GM18507 (cell line): ENCODE measurements at regions not wholly inside any gene's neighbourhood (a gene's known extent, or its start where the extent isn't known, plus 50 kb on each side); places are given as distances from the start of the nearest gene placed in this dataset.
"Not testable (repeated sequence)": the region's sequence is repeated elsewhere in the genome, so short reads cannot be mapped to it uniquely, and the experiment has no call there.

Experiments
- DNase-seq: peaks from one replicate; pipeline ENCODE4 v3.0.0; 2011; ENCODE audit warnings: low read depth; ENCODE audit not compliant: insufficient read length; ENCODE audit errors: extremely low spot score
- FAIRE-seq: peaks from 2 replicates; lab custom pipeline; 2011; peaks lifted over from hg19 to GRCh38; lab: Jason Lieb, UNC

DNA sequence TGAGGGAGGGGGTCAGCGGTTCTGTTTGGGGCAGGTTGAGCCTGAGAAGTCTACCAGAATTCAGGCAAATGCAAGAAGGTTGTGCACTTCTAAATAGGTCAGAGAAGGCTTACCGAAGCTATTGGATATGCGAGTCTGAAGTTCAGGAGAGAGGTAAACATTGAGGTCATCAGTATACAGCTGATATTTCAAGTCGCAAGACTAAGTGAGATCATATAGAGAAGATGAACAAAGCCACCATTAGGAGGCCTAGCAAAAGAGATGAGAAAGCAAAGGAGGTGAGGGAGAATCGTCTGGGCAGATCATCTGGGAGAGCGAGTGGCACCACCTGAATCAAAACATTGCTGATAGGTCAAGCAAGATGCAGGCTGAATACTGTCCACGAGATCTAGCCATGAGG is 430.6 kb downstream of the BUD13 start:
- no peak for DNase-seq
- FAIRE-seq = no peak

DNA sequence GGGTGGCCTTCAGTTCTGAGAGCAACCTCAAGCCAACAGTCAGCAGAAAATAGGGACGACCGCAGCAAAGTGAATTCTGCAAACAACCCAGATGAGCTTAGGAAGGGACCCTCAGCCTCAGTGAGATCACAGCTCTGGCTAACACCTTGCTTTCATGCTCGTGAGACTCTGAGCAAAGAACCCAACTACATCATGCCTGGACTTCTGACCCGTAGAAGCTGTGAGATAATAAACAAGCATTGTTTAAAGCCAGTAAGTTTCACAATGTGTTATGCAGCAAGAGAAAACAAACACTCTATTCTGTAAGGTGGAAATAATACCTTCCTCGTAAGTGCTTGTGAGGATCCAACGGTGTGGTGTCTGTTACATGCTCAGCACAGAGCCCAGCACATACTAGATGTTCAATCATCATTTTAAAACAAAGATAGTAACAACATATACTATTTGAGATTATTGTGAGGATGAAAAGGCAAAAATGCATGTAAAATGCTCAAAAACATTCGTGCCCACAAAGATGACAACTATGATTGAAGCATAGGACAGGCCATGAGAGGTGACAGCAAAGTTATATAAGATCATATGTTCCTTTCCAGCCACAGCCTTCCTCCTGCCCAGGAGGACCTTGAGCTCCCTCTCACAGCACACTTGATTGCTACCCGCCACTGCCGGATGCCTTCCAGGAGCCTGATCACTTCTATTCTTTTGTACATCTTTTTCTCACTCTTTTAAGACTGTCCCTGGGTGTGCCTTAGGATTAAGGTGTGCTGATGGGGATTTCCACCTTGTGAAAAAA is 433.3 kb downstream of the BUD13 start:
- FAIRE-seq = no peak
- DNase-seq = no peak

DNA sequence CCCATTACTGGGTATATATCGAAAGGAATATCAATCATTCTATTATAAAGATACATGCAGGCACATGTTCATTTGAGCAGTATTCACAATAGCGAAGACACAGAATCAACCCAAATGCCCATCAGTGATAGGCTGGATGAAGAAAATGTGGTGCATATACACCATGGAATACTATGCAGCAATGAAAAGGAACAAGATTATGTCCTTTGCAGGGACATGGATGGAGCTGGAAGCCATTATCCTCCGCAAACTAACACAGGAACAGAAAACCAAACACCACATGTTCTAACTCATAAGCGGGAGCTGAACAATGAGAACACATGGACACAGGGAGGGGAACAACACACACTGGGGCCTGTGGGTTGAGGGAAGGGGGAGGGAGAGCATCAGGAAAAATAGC is 434.3 kb downstream of the BUD13 start:
- FAIRE-seq, DNase-seq: not testable (repeated sequence)

DNA sequence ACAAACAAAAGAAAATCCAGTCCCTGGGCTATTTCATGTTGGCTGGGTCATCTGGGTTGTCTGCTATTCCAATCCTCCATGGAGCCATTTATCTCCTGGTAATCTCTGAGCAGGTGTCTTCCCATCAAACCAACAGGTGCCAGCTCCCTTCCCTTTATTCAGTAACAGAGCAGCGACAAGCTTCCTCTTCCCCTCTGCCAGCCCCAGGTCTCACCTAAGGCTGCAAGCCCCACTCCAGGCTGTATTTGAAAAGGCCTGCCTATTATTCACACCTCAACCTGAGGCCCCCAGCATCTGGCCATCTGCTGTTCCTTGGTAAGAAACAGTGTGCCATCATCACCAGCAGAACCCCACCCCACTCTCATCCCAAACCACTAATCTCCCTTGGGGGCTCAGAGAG is 436.2 kb downstream of the BUD13 start:
- FAIRE-seq (no peak), DNase-seq (no peak)

DNA sequence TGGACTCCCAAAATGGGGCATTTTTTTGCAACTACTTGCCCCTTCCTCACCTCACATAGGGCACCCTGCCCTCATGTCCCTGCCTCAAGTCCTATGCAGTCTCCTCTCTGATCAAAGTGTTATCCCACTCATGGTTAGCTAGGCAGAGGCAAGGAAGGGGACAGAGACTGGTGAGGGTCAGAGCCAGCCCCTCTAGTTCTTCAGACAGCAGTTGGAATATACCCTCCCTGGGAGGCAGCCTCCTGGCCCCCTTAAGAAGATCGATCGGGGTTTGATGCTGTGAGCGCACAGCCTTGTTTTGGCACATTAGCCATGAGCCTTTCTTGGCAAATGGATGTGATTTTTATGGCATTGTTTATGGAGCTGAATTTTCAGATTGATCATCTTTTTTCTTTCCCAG is 436.9 kb downstream of the BUD13 start:
- no peak for FAIRE-seq

DNA sequence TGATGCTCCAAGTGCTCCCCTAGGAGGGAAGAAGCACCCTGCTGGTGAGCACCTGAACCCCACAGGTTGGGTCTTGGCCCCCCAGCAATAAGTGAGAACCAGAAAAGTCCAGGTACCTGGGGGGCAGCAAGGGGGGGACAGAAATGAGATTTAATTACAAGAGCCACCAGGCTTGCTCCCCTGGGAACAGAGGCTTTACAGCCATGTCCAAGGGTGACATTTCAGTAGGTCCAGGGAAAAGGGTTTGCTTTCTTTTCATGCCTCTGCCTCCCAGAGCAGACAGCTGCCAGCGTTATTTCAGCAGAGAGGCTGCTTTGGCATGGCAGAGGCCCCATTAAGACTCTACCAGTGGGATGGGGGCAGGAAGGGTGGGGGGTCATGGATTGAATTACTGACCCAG is 437.7 kb downstream of the BUD13 start:
- DNase-seq (no peak), FAIRE-seq (no peak)

More for the DNA sequence above, 436.9 kb downstream of the BUD13 start:
- DNase-seq = no peak

DNA sequence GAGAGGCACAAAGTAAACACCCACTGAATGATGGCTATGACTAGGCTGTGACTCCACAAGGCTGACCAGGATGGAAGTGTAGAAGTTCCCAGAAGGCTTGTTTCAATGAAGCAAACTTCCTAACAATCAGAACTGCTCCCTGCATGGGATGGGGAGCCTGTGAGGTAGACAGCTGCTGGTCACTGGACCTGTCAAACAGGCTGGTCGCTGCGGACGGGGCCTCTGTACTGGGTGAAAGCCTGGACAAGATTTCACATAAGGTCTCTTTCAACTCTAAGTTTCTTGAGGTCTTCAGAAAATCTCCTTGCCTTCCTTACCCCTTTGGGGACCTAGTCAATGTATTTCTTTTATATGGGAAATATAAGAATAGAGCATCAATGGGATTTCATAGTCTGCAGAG is 438.2 kb downstream of the BUD13 start:
- no peak for FAIRE-seq
- DNase-seq = no peak

DNA sequence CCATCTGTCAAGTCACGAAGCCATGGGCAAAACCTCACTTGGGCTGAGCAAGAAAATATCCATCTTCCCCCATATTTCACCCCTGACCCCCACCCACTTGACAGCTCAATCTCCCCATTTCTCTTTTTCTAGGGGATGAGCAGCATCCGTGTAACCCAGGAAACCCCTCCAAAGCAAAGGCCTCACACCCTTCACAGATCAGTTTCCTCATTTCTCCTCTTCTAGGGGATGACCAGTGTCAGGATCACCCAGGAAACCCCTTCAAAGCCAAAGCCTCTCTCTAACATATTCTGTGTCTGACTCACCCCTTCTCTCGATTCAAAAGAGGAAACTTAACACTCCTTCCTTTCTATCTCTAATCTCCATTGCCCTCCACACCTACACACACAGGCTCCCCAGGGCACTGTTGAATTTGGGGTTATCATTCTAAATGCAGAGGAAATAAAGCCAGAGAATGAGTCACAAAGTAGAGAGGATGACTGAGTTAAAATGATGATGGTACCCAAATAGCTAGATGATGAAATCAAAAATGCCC is 439.7 kb downstream of the BUD13 start:
- DNase-seq (no peak), FAIRE-seq (no peak)

DNA sequence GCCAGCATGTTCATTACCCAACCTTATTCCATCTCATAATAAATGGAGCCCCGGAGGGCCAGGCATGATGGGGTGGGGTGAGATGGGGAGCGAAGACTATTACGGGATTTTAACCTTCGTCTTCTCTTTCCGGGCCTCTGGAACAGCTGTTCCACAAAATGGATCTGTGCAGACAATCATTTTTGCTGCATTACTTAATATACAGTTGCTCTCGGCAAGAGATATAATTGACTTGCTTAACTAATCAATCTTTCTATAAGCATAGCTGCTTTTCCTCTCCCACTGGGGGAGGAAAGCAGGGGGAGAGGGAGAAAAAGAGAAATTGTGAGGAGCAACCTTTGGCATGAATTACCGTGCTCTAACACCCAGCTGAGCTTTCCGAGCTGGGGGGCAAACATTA is 440.4 kb downstream of the BUD13 start:
- DNase-seq (no peak), FAIRE-seq (no peak)

DNA sequence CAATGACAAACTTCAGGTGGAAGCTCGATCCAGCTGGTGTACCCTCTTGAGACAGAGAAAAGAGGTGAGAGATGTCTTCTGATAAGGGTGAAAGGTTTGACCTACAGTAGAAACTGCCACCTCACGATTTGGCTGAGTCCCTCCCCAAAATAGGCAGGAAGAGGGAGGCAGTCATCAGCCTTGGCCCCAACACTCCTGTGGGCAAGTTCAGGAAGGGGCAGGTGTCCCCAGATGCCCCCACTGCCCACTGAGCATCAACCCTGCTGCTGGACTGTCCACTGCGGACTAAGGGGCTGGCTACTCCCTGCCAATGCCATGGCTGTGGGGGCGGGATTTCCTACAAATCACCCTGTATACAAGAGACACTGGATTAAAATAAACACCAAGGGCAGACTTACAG is 441.4 kb downstream of the BUD13 start:
- FAIRE-seq (no peak), DNase-seq (no peak)

DNA sequence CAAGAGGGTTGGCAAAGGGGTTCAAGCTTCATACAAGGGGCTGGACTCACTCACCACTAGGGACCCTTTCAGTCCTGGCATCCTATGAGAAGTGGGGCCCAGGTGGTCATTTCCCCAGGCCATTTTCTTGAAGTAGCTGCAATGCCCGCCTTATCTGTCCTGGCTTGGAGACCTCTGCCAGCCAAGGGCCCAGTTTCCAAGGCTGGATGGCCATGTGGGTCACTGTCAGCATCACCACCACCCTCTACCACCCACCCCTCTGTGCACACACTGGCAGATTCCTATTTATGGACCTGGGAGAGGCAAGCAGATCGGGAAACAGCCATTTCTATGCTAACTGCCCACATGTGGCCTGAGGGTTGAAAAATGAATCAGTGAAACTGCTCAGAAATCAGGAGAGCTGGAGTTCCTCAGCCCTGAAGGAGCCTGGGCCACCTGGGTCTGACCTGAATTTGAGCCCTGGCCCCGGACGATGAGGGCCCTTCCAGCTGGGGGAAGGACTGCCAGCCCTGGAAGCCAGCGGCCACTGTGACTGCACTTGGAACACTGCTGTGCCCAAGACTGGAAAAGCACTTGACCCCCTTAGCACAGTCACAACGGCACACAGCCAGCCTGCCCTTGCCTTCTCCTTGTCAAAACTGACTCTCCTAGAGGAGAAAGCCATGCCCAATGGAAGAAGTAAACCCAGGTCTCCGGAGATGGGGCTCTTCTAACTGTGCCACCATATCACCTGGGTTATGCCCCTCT is 442.2 kb downstream of the BUD13 start:
- FAIRE-seq = no peak
- DNase-seq = no peak

DNA sequence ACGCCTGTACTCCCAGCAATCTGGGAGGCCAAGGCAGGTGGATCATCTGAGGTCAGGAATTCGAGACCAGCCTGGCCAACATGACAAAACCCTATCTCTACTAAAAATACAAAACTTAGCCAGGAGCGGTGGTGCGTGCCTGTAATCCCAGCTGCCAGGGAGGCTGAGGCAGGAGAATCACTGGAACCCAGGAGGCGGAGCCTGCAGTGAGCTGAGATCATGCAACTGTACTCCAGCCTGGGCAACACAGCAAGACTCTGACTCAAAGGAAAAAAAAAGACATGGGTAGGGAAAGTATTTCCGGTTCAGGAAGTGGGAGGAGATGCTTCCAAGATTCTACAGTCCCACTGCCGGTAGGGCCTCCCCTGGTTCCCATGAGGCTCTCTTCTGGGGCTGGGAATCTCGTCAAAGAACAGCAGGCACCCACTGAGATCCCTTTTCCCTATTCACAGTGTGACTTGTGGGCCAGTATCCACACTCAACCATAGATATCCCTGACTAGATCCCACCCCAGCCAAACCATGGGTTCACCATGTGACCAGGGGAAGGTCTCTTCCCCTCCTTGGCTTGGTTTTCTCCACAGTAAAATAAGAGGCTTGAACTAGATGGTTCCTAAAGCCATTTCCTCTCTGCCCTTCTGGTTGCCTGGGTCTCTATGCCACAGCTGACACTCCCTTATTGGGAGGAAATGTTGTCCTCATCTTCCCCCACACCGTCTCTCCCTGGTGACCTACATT is 443.3 kb downstream of the BUD13 start:
- FAIRE-seq = no peak

DNA sequence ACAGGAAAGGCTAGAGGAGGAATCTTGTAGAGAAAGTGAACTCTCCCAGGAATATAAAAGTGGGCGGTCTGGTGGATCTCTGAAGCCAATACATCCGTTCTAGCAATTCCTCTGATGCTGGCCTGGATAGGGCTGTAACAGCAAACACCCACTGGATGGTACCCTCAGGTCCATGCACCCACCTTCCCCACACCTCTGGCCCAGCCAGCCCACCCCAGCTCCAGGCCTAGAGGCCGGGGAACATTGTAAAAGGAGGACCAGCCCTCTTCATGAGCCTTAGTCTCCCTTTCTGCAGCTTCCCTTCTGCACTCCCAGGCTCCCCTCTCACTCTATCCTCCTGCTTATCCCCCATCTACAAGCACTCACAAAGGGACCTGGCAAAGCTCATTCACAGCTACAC is 443.9 kb downstream of the BUD13 start:
- DNase-seq (no peak), FAIRE-seq (no peak)

More for the DNA sequence above, 443.3 kb downstream of the BUD13 start:
- DNase-seq = no peak

DNA sequence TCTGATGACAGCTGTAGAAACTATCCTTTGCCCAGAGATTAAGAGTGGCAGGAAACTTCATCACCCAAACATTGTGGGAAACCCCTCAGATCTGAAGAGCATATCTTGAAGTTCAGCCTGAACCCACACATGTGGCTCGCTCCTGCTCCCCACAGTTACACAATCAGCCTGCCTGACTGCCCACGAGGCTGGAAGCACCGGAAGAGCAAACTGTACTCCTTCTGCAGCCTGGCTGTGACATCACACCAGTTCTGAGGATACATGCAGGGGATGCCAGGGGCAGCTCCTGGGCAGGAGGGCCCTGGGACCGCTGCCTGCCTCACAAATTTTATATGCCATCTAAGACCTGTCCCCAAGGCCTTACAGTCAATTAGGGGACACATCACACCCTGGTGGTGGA is 444.4 kb downstream of the BUD13 start:
- DNase-seq = no peak
- no peak for FAIRE-seq

DNA sequence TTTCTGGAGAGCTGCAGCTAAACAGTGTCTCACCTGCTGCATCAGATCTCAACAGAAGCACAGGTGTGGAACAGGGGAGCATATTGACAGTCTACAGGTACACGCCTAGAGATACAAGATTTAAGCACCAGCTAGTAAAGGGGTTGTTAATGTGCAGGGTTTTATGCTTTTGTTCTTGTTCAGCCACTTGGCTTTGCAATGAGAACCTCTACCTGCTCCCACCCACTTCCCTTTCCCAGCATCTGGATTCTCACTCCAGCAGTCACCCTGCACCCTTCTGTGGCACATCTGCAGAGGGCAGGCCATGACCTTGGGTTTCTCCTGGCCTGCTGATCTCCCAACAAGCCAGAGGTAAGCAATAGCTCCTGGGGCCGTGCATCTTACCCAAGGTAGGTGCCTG is 446.6 kb downstream of the BUD13 start:
- FAIRE-seq (no peak), DNase-seq (no peak)

DNA sequence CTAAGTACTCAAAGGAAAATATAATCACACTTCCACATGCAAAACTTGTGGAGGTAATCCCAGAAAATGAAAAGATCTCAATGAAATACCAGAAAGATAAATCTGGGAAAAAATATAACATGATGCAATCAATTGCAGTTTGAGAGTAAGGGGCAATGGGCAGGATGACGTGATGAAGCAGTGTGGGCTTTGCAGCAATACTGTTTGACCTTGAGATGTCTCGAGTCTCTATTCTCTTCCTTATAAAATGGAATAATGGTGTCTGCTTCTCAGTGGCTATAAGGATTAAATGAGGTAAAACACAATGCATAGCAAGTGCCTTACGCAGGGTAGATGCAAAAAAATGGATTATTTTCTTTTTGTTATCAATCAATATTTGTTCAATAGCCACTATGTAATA is 447.5 kb downstream of the BUD13 start:
- no peak for FAIRE-seq

DNA sequence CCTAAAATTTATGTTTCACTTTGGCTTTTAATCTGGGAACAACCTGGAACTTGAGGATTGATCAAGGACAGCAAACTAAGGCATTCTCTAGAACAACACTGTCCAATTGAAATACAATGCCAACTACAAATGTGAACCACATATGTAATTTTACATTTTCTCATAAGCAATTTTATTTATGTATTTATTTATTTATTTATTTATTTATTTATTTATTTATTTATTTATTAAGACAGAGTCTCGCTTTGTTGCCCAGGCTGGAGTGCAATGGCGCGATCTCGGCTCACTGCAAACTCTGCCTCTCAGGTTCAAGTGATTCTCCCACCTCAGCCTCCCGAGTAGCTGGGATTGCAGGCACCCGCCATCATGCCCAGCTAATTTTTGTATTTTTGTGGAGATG is 448.7 kb downstream of the BUD13 start:
- FAIRE-seq, DNase-seq: not testable (repeated sequence)

More for the DNA sequence above, 447.5 kb downstream of the BUD13 start:
- no peak for DNase-seq

DNA sequence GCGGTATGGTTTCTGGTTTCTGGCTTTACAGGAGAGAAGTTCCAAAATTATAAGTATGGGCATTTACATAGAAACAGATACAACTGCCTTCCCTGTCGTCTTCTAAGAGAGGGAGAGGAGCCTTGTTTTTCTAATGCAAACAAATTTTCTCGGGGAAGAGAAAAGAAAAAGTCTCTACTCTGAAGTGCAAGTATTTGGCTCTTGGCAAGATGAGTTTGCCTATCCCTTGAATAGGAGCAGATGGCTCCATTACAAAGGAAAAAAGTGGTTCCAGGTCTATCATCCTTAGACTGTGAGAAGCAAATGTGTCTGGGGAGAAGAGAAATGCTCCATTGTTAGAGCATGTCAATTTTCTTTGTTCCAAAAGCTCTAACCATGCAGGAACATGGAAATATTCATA is 455.6 kb downstream of the BUD13 start:
- no peak for FAIRE-seq
- DNase-seq = no peak

DNA sequence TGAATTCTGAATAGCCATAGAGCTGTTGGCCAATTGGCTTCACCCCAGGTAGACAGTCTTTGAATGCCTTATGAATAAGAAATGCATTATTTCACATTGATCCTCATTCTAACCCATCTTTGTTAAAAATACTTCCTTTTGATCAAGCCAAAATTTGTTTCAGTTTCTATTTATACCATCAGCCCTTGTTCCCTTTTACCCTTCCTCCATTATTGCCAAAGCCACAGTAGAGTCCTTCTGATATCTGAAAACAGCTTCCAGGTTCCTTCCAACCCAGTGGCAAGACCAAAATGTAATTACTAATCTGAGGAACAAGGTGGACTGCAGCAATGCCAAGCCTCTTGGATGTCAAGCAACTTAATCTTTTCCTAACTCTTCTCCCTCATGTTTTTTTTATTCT is 458.8 kb downstream of the BUD13 start:
- no peak for DNase-seq
- no peak for FAIRE-seq
